Natural killer cell (primary cell): ENCODE measurements at regions not wholly inside any gene's neighbourhood (a gene's known extent, or its start where the extent isn't known, plus 50 kb on each side); places are given as distances from the start of the nearest gene placed in this dataset.

Source experiments
- ATAC-seq, 3 donors: fragments of 150-1000 bp in 2 of 3; fragments of 200-7000 bp in 1 of 3; cut with Tn5 transposase; 1 replicate in 1 of 3; 2 replicates in 2 of 3; pipeline ENCODE4 v1.10.0; 2021; ENCODE audit warnings: mild to moderate bottlenecking in 2 of 3, moderate library complexity in 2 of 3
- DNase-seq, 2 donors: peaks; one replicate each; pipeline versions ENCODE4 v3.0.0 to v3.0.0-alpha.2; 2013 to 2021; ENCODE audit warnings: mixed read lengths in 1 of 2
- H3K27ac ChIP-seq: one replicate; pipeline ENCODE4 v1.5.1; 2013; ENCODE audit warnings: mild to moderate bottlenecking, low read length
- H3K27me3 ChIP-seq: one replicate; pipeline ENCODE4 v1.6.1; 2013; ENCODE audit warnings: low read length; ENCODE audit not compliant: control insufficient read depth, insufficient read depth
- H3K36me3 ChIP-seq: one replicate; pipeline ENCODE4 v1.6.1; 2013; ENCODE audit warnings: low read length; ENCODE audit not compliant: control insufficient read depth, insufficient read depth
- H3K4me1 ChIP-seq: one replicate; pipeline ENCODE4 v1.6.1; 2013; ENCODE audit warnings: low read length; ENCODE audit not compliant: control insufficient read depth, insufficient read depth
- H3K4me3 ChIP-seq: one replicate; pipeline ENCODE4 v1.5.1; 2013; ENCODE audit warnings: low read length
- H3K9me3 ChIP-seq: one replicate; pipeline ENCODE4 v1.6.1; 2013; ENCODE audit warnings: low read length; ENCODE audit not compliant: control insufficient read depth, insufficient read depth
- H3K27ac Mint-ChIP-seq, 2 donors: one replicate each; pipeline ENCODE4 v1.8.0; 2022; ENCODE audit warnings: mild to moderate bottlenecking in 2 of 2, mixed read lengths in 2 of 2, moderate library complexity in 1 of 2
- H3K27me3 Mint-ChIP-seq, 2 donors: one replicate each; pipeline ENCODE4 v1.8.0; 2022; ENCODE audit warnings: low read depth in 2 of 2, mixed read lengths in 2 of 2
- H3K36me3 Mint-ChIP-seq: one replicate; pipeline ENCODE4 v1.8.0; 2022; ENCODE audit warnings: mixed read lengths
- H3K4me1 Mint-ChIP-seq, 2 donors: one replicate each; pipeline ENCODE4 v1.8.0; 2022; ENCODE audit warnings: mixed read lengths in 2 of 2
- H3K4me3 Mint-ChIP-seq: one replicate; pipeline ENCODE4 v1.8.0; 2022; ENCODE audit warnings: mild to moderate bottlenecking, moderate library complexity, mixed read lengths
- H3K9me3 Mint-ChIP-seq, 2 donors: one replicate each; pipeline ENCODE4 v1.8.0; 2022; ENCODE audit warnings: mixed read lengths in 2 of 2
- CTCF ChIP-seq: fragments of 200-600 bp; IDR thresholded peaks from one replicate; pipeline ENCODE4 v1.8.0; 2022; ENCODE audit warnings: antibody characterized with exemption
- WGBS: methylation state at CpG from one replicate; pipeline ENCODE4 v1.1.7; 2013; ENCODE audit warnings: missing lambda C conversion rate; ENCODE audit not compliant: insufficient coverage; 5-methylcytosine and 5-hydroxymethylcytosine counted together
- intact Hi-C: fragments of 100-400 bp; cut with micrococcal nuclease; formaldehyde crosslinking; loops from one replicate; pipeline ENCODE4 v1.14.2; 2022

- no peaks in the 10 kb centered on the region for H3K36me3 Mint-ChIP-seq
- no peak for TF ChIP-seq CTCF
- no peaks in the 10 kb centered on the region for H3K4me1 Mint-ChIP-seq
- no peaks in the 10 kb centered on the region for H3K9me3 ChIP-seq
- DNase-seq (no peak), ATAC-seq (no peak)
- H3K27ac Mint-ChIP-seq = no peak overlapping the region
- H3K4me3 Mint-ChIP-seq = no peak overlapping the region
- H3K4me3 ChIP-seq = no peak overlapping the region
- no peak overlapping the region for H3K27ac ChIP-seq
- H3K4me1 ChIP-seq = no peaks in the 10 kb centered on the region
- peaks cover 8 to 12% of the 10 kb centered on the region in 2 donors for H3K27me3 Mint-ChIP-seq
- H3K9me3 Mint-ChIP-seq = no peaks in the 10 kb centered on the region
- WGBS = 86% methylated on average over 9 of the region's 10 CpGs
- no peaks in the 10 kb centered on the region for H3K27me3 ChIP-seq
- H3K36me3 ChIP-seq = no peaks in the 10 kb centered on the region
- intact Hi-C loops = no loop called here
Observed at GRCh38 chr16:81185416-81185815, 53.1 kb upstream of the BCO1 start.

GRCh38 chr16:81181013-81181720 lies 57.3 kb upstream of the BCO1 start:
- Mint-ChIP-seq H3K27ac (no peak overlapping the region), H3K4me1 (no peaks in the 10 kb centered on the region), H3K36me3 (no peaks in the 10 kb centered on the region), H3K4me3 (no peak overlapping the region), H3K9me3 (no peaks in the 10 kb centered on the region), H3K27me3 (peaks cover 8% of the 10 kb centered on the region in 2 donors)
- no peak overlapping the region for H3K27ac ChIP-seq
- no peaks in the 10 kb centered on the region for H3K36me3 ChIP-seq
- TF ChIP-seq CTCF = no peak
- no peaks in the 10 kb centered on the region for H3K27me3 ChIP-seq
- no peak for DNase-seq
- WGBS = 41% methylated on average over 12 of the region's 13 CpGs
- intact Hi-C loops = no loop called here
- ATAC-seq = no peak
- H3K4me1 ChIP-seq = no peaks in the 10 kb centered on the region
- H3K9me3 ChIP-seq = no peaks in the 10 kb centered on the region
- H3K4me3 ChIP-seq = no peak overlapping the region

- Mint-ChIP-seq H3K27me3 (peaks cover 8% of the 10 kb centered on the region in 2 donors), H3K4me3 (no peak overlapping the region), H3K27ac (no peak overlapping the region), H3K9me3 (no peaks in the 10 kb centered on the region), H3K36me3 (no peaks in the 10 kb centered on the region), H3K4me1 (no peaks in the 10 kb centered on the region)
- no peaks in the 10 kb centered on the region for H3K36me3 ChIP-seq
- intact Hi-C loops = no loop called here
- H3K4me1 ChIP-seq = no peaks in the 10 kb centered on the region
- H3K4me3 ChIP-seq = no peak overlapping the region
- DNase-seq (no peak), ATAC-seq (no peak)
- TF ChIP-seq CTCF = no peak
- no peaks in the 10 kb centered on the region for H3K9me3 ChIP-seq
- H3K27me3 ChIP-seq = no peaks in the 10 kb centered on the region
- WGBS = 70% methylated on average over 6 of the region's 6 CpGs
- no peak overlapping the region for H3K27ac ChIP-seq
Observed at GRCh38 chr16:81180578-81180977, 57.9 kb upstream of the BCO1 start.

- Mint-ChIP-seq H3K4me3 (no peak overlapping the region), H3K9me3 (no peaks in the 10 kb centered on the region), H3K27me3 (peaks cover 4 to 5% of the 10 kb centered on the region in 2 donors), H3K27ac (no peak overlapping the region), H3K4me1 (no peaks in the 10 kb centered on the region), H3K36me3 (no peaks in the 10 kb centered on the region)
- intact Hi-C loops = no loop called here
- ATAC-seq (no peak), DNase-seq (no peak)
- no peak overlapping the region for H3K4me3 ChIP-seq
- no peak for TF ChIP-seq CTCF
- no peaks in the 10 kb centered on the region for H3K9me3 ChIP-seq
- no peaks in the 10 kb centered on the region for H3K4me1 ChIP-seq
- no peak overlapping the region for H3K27ac ChIP-seq
- no peaks in the 10 kb centered on the region for H3K27me3 ChIP-seq
- H3K36me3 ChIP-seq = no peaks in the 10 kb centered on the region
- WGBS = 84% methylated on average over 7 of the region's 7 CpGs
Observed at GRCh38 chr16:81179219-81179618, 59.3 kb upstream of the BCO1 start.
